GM13977 (cell line): ENCODE measurements at regions not wholly inside any gene's neighbourhood (a gene's known extent, or its start where the extent isn't known, plus 50 kb on each side); places are given as distances from the start of the nearest gene placed in this dataset.
"Not testable (repeated sequence)": the region's sequence is repeated elsewhere in the genome, so short reads cannot be mapped to it uniquely, and the experiment has no call there.

Experiments
- DNase-seq: peaks from one replicate; pipeline ENCODE4 v3.0.0; 2012; ENCODE audit warnings: low spot score
- CTCF ChIP-seq: IDR thresholded peaks from 2 replicates; pipeline ENCODE4 v1.5.1; 2012; ENCODE audit warnings: mild to moderate bottlenecking, control low read depth; ENCODE audit not compliant: insufficient read depth; ENCODE audit errors: extremely low read depth, missing control alignments
- in situ Hi-C: fragments of 300-500 bp; cut with MboI; formaldehyde crosslinking; loops from one replicate; pipeline ENCODE4 v1.12.0; 2022; ENCODE audit warnings: low sequenced_read_pairs, low pct_unique_long_range_greater_than_20kb, mixed read lengths, inconsistent platforms; ENCODE audit not compliant: unreplicated experiment

DNA sequence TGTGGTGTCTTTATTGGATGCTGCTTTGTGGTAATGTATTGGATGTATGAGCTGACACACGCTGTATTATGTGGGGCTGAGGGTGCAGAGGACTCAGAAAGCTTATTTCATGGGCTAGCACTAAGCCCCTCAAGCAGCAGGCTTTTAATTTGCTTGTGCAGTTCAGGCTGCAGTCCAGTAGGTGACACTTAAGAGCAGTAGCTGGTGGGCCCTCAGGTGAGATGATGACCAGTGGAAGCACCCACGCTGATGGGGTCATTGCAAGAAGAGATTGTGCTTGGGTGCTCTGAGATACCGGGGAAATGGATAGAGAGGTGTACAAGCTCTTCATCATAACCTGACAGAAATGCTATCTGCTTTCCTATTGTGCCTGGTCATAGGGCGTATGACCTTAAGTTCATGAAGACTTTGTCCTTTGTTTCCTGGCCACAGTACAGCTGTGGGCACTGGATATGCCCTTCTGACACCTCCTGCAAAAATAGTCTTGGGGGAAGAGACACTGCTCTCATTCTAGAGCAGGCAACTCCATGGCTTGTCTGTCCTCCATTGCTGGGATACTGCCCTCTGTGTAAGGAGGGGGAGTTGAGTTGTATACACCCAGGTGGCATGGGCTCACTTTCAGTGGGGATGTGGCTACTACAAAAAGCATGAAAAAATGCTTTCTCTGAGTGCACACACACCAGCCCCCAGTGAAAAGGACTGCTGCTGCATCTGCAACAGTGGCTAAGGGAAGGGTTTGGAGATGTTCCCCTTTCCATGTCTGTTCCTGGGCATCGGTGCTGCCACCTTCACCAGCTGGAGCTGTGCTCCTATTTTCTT, 205.7 kb upstream of the ZSWIM2 start:
- in situ Hi-C loops = no loop called here
- no peak for DNase-seq
- TF ChIP-seq CTCF = peak; percentile 7

- no peak for TF ChIP-seq CTCF
- in situ Hi-C loops = no loop called here
- peak; percentile 13 for DNase-seq
Observed at GRCh38 chr2:187051350-187051749, 202.4 kb upstream of the ZSWIM2 start.

- DNase-seq = no peak
- TF ChIP-seq CTCF = no peak
- in situ Hi-C loops = no loop called here
Observed at GRCh38 chr2:187050409-187050998, 201.5 kb upstream of the ZSWIM2 start.

GRCh38 chr2:187037310-187037709, 188.3 kb upstream of the ZSWIM2 start:
- no peak for DNase-seq
- in situ Hi-C loops = no loop called here
- TF ChIP-seq CTCF = no peak

DNA sequence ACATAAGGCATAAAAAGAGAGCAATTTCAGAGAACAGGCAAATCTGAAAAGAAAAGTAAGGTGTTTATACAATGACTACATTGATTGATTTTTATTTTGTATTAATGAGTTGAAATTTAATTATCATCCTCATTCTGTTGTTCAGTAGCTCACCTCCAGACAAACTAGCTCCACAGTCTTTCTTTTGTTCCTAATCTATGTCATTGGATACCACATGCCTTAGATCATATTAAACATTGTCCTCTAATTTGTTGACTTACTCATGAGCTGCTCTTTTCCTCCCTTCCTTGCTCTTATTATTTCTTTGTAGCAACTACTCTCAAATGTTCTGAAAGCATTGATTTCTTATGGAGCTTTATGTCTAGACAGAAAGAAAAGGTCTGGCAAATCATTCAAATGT, 185.5 kb upstream of the ZSWIM2 start:
- in situ Hi-C loops = no loop called here
- TF ChIP-seq CTCF = no peak
- DNase-seq = no peak

GRCh38 chr2:187024739-187025138, 175.8 kb upstream of the ZSWIM2 start:
- TF ChIP-seq CTCF = no peak
- in situ Hi-C loops = no loop called here
- no peak for DNase-seq

GRCh38 chr2:187023996-187024395, 175.0 kb upstream of the ZSWIM2 start:
- DNase-seq, in situ Hi-C loops: not testable (repeated sequence)
